HT1080 (cell line): ENCODE measurements at regions not wholly inside any gene's neighbourhood (a gene's known extent, or its start where the extent isn't known, plus 50 kb on each side); places are given as distances from the start of the nearest gene placed in this dataset.

Experiments
- DNase-seq: peaks from one replicate; pipeline ENCODE4 v3.0.0-alpha.2; 2015; ENCODE audit warnings: low read depth

- no peak for DNase-seq
These were observed 189.3 kb downstream of the CHST1 start for GRCh38 chr11:45476126-45476525.

- no peak for DNase-seq
These were observed 189.0 kb upstream of the SYT13 start for GRCh38 chr11:45475173-45475572.

GRCh38 chr11:45473341-45473895 lies 187.3 kb upstream of the SYT13 start:
- no peak for DNase-seq

- no peak for DNase-seq
These were observed 186.7 kb upstream of the SYT13 start for GRCh38 chr11:45472716-45473317.

GRCh38 chr11:45471266-45471665 lies 185.1 kb upstream of the SYT13 start:
- no peak for DNase-seq

GRCh38 chr11:45470794-45471167 lies 184.6 kb upstream of the SYT13 start:
- DNase-seq, result no peak

- DNase-seq, result peak; percentile 25
These were observed 184.1 kb upstream of the SYT13 start for GRCh38 chr11:45470151-45470793.

GRCh38 chr11:45468267-45468856 lies 182.2 kb upstream of the SYT13 start:
- DNase-seq, result no peak

GRCh38 chr11:45463541-45463940 lies 177.4 kb upstream of the SYT13 start:
- no peak for DNase-seq

GRCh38 chr11:45461514-45461913 lies 175.4 kb upstream of the SYT13 start:
- no peak for DNase-seq

- DNase-seq, result no peak
These were observed 173.3 kb upstream of the SYT13 start for GRCh38 chr11:45459491-45459890.

- no peak for DNase-seq
These were observed 172.1 kb upstream of the SYT13 start for GRCh38 chr11:45458269-45458668.

GRCh38 chr11:45457649-45458048 lies 171.5 kb upstream of the SYT13 start:
- DNase-seq, result peak; percentile 68

- DNase-seq, result no peak
These were observed 170.5 kb upstream of the SYT13 start for GRCh38 chr11:45456686-45457085.

- no peak for DNase-seq
These were observed 169.4 kb upstream of the SYT13 start for GRCh38 chr11:45455536-45455935.

- no peak for DNase-seq
These were observed 168.8 kb upstream of the SYT13 start for GRCh38 chr11:45454917-45455401.

- DNase-seq, result no peak
These were observed 167.6 kb upstream of the SYT13 start for GRCh38 chr11:45453721-45454120.

GRCh38 chr11:45451766-45452440 lies 165.8 kb upstream of the SYT13 start:
- peak; percentile 6 for DNase-seq

GRCh38 chr11:45450189-45450588 lies 164.0 kb upstream of the SYT13 start:
- DNase-seq, result no peak

GRCh38 chr11:45449036-45449601 lies 163.0 kb upstream of the SYT13 start:
- no peak for DNase-seq

- DNase-seq, result no peak
These were observed 162.4 kb upstream of the SYT13 start for GRCh38 chr11:45448561-45448960.

GRCh38 chr11:45446998-45447397 lies 160.9 kb upstream of the SYT13 start:
- DNase-seq, result no peak
